Parathyroid adenoma (tissue), 2 donors: ENCODE measurements at regions not wholly inside any gene's neighbourhood (a gene's known extent, or its start where the extent isn't known, plus 50 kb on each side); places are given as distances from the start of the nearest gene placed in this dataset.

Experiments used
- H2AFZ ChIP-seq: fragments of 300-600 bp; sonication (generic); one replicate; pipeline ENCODE4 v1.7.0; 2017; ENCODE audit warnings: antibody characterized with exemption, mild to moderate bottlenecking
- H3K27ac ChIP-seq: fragments of 300-600 bp; sonication (generic); one replicate; pipeline ENCODE4 v1.7.0; 2017
- H3K27me3 ChIP-seq: fragments of 300-600 bp; sonication (generic); one replicate; pipeline ENCODE4 v1.7.0; 2017; ENCODE audit warnings: low read length; ENCODE audit not compliant: control insufficient read depth, insufficient read depth
- H3K36me3 ChIP-seq: fragments of 300-600 bp; sonication (generic); one replicate; pipeline ENCODE4 v1.7.0; 2017; ENCODE audit warnings: low read length; ENCODE audit not compliant: control insufficient read depth, insufficient read depth
- H3K4me1 ChIP-seq: fragments of 300-600 bp; sonication (generic); one replicate; pipeline ENCODE4 v1.7.0; 2017; ENCODE audit warnings: control low read depth
- H3K4me2 ChIP-seq: fragments of 300-600 bp; sonication (generic); one replicate; pipeline ENCODE4 v1.7.0; 2017; ENCODE audit warnings: low read length
- H3K4me3 ChIP-seq: fragments of 300-600 bp; sonication (generic); one replicate; pipeline ENCODE4 v1.7.0; 2017; ENCODE audit warnings: low read depth, low read length
- H3K79me2 ChIP-seq: fragments of 300-600 bp; sonication (generic); one replicate; pipeline ENCODE4 v1.7.0; 2017; ENCODE audit warnings: control low read depth
- H3K9ac ChIP-seq: fragments of 300-600 bp; sonication (generic); one replicate; pipeline ENCODE4 v1.7.0; 2017; ENCODE audit warnings: mild to moderate bottlenecking
- H3K9me3 ChIP-seq: fragments of 300-600 bp; sonication (generic); one replicate; pipeline ENCODE4 v1.7.0; 2017; ENCODE audit warnings: low read length; ENCODE audit not compliant: control insufficient read depth
- TF ChIP-seq, protein P1 (sequence below): fragments of 300-600 bp; sonication (generic); IDR thresholded peaks from one replicate; pipeline ENCODE4 v1.7.0; 2017; ENCODE audit warnings: antibody characterized with exemption, mild to moderate bottlenecking
- donor health status: primary hyperparathyroidism.

DNA sequence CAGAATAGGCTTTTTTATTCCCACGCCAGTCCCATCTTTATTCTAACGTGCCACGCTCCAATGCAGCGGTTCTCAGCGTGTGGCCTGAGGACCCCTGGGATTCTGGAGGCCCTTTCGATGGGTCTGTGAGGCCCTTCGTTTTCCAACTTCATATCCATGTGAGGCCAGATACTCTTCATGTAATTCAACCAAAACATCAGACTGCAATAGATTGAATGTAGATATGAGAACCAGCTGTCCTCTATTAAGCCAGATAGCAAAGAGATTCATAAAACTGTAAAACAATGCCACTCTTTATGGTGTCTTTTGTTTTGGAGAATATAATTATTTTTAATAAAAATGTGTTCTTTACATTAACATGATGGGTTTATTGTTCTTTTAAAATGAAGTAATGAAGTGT, 53.2 kb upstream of the KMT2C start:
- no peaks in the 10 kb centered on the region for H3K79me2 ChIP-seq
- no peaks in the 10 kb centered on the region for H3K9me3 ChIP-seq
- H3K36me3 ChIP-seq: no peaks in the 10 kb centered on the region
- H2AFZ ChIP-seq: no peak overlapping the region
- no peak overlapping the region for H3K9ac ChIP-seq
- H3K27me3 ChIP-seq: no peaks in the 10 kb centered on the region
- H3K4me3 ChIP-seq: no peak overlapping the region
- no peak overlapping the region for H3K4me2 ChIP-seq
- no peak overlapping the region for H3K27ac ChIP-seq
- no peaks in the 10 kb centered on the region for H3K4me1 ChIP-seq
- TF ChIP-seq, protein P1, sequence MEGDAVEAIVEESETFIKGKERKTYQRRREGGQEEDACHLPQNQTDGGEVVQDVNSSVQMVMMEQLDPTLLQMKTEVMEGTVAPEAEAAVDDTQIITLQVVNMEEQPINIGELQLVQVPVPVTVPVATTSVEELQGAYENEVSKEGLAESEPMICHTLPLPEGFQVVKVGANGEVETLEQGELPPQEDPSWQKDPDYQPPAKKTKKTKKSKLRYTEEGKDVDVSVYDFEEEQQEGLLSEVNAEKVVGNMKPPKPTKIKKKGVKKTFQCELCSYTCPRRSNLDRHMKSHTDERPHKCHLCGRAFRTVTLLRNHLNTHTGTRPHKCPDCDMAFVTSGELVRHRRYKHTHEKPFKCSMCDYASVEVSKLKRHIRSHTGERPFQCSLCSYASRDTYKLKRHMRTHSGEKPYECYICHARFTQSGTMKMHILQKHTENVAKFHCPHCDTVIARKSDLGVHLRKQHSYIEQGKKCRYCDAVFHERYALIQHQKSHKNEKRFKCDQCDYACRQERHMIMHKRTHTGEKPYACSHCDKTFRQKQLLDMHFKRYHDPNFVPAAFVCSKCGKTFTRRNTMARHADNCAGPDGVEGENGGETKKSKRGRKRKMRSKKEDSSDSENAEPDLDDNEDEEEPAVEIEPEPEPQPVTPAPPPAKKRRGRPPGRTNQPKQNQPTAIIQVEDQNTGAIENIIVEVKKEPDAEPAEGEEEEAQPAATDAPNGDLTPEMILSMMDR: no peak

DNA sequence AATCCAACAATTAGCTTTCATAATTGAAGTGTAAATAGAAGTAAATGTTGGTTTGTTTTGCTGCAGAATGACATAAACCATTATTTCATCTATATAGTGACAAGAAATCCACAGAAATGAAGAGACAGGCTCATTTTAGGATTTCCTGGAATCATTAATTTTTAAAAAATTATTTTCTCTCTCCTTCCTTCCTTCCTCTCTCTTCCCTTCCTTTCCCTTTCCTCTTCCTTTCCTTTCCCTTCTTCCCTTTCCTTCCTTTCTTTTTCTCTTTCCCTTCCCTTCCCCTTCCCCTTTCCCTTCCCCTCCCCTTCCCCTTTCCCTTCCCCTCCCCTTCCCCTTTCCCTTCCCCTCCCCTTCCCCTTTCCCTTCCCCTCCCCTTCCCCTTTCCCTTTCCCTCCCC, 51.2 kb upstream of the KMT2C start:
- Histone ChIP-seq H3K9me3 (no peaks in the 10 kb centered on the region), H3K79me2 (no peaks in the 10 kb centered on the region), H3K36me3 (no peaks in the 10 kb centered on the region), H3K4me1 (no peaks in the 10 kb centered on the region), H3K4me3 (no peak overlapping the region), H3K27ac (no peak overlapping the region), H3K4me2 (no peak overlapping the region), H2AFZ (no peak overlapping the region), H3K9ac (no peak overlapping the region), H3K27me3 (no peaks in the 10 kb centered on the region)
- TF ChIP-seq, protein P1: no peak

DNA sequence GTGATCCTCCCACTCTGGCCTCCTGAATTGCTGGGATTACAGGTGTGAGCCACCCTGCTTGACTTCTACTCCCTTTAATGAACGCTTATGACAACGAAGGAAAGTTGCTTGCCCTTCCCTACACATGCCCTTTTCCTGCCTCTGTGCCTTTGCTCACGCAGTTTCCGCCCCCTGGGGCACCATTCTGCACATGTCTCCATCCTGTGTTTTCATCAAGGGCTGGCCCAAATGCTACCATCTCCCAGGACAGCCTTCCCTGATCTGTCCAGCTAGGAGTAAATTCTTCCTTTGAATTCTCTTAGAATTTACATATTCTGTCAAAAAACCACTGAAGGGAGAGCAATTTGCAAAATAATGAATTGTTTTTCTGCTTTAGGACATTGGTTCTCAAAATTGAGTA, 50.0 kb upstream of the KMT2C start:
- Histone ChIP-seq H3K36me3 (no peaks in the 10 kb centered on the region), H3K4me2 (no peak overlapping the region), H3K9ac (no peak overlapping the region), H2AFZ (no peak overlapping the region), H3K27me3 (no peaks in the 10 kb centered on the region), H3K4me3 (no peak overlapping the region), H3K9me3 (no peaks in the 10 kb centered on the region), H3K79me2 (no peaks in the 10 kb centered on the region), H3K4me1 (no peaks in the 10 kb centered on the region), H3K27ac (no peak overlapping the region)
- TF ChIP-seq, protein P1: no peak
